GM08714 (cell line): ENCODE measurements at regions not wholly inside any gene's neighbourhood (a gene's known extent, or its start where the extent isn't known, plus 50 kb on each side); places are given as distances from the start of the nearest gene placed in this dataset.

Experiments used
- H3K4me3 ChIP-seq: fragments of 200-500 bp; sonication (Bioruptor generic); 2 replicates; pipeline ENCODE4 v1.5.1; 2014; ENCODE audit warnings: mild to moderate bottlenecking, low read length, inconsistent platforms
- ZNF274 ChIP-seq: IDR thresholded peaks from 2 replicates; pipeline ENCODE4 v1.6.1; 2012; ENCODE audit warnings: mild to moderate bottlenecking, low read depth, low read length

DNA sequence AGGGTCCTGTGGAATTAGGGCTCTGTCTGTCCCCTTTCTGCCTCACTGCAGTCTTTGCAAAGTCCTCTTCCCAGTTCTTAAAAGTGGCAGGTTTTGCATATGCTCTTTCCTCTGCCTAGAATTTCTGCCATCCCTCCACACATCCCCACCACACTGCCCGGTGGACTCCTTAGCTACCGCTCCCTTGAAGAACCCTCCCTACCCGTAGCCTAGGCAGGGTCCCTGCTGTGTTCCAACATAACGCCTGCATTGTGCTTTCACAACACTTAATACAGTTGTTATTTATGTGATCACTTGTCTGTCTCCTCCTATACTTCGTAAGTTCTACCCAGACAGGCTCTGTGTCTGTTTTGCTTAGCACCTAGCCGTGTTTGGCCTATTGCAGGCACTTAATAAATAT is 142.5 kb upstream of the DMRT1 start:
- H3K4me3 ChIP-seq: no peak overlapping the region
- TF ChIP-seq ZNF274: no peak

DNA sequence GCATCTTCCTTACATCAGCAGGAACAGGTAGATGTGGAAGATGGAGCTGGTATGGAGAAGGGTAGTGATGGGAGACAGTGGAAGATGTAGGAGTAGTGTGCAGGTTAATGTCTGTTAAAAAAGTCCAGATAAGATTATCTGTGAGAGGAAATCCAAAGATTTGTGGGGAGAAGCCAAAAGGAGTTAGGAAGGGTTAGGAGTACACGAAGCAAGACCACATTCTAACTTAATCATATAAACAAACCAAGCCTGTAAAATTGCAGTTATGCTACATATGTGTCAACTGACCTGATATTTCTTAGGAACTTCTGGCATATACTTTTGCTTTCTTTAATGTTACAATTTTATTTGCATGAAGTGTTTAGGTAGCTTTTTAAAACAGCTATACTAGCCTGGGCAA is 142.1 kb upstream of the DMRT1 start:
- H3K4me3 ChIP-seq: no peak overlapping the region
- no peak for TF ChIP-seq ZNF274

DNA sequence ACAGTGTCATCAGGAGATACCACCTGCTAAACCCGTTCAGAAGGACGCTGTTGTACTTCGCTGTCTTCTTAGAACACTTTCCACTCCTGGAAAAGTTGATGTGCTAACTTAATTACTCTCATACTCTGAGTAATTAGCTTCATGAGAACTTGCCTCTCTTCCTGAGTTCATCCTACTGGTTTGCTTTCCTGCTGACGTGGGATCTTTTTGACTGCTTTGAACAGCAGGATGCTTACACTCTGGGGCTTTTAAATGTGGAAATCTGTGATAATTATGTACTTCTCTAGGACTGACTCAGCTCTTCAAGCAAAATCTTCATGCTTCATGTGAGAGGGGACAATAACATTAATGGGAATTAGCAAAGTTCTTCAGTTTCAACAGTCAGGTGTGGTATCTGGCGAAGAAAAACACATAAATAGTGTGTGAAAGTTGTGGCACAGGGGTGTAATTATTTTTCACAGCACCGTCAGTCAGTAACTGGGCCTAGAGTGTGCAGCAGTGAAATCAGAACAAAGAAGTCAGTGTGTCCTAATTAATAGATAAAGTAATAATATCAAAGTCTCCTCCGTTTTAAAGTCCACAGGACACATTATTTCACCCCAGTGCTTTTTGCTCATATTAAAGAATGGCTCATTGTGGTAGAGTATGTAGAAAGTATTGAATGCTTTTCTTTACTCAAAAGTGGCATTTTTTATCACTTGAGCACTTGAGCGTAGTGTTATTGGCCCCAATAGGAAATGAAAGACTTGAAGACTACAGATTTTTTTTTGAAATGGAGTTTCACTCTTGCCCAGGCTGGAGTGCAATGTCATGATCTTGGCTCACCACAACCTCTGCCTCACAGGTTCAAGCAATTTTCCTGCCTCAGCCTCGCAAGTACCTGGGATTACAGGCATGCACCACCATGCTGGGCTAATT is 140.9 kb upstream of the DMRT1 start:
- TF ChIP-seq ZNF274: no peak
- H3K4me3 ChIP-seq: no peak overlapping the region

DNA sequence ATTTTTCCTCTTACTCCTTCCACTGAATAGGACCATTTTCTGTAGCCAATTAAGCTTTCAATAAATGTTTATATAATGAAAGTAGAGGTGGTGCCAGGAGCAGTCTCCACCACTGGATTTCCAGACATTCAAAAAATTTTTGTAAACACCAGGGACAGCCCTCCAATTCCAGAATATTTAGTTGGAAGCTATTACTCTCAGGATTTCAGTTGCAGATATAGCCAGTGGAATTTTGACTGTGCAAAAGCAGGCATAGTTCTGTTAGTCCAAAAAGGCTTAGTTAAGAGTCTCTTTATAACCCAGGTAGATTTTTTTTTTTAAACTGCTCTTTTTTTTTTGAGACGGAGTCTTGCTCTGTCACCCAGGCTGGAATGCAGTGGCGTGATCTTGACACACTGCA is 138.1 kb upstream of the DMRT1 start:
- no peak overlapping the region for H3K4me3 ChIP-seq
- TF ChIP-seq ZNF274: no peak

DNA sequence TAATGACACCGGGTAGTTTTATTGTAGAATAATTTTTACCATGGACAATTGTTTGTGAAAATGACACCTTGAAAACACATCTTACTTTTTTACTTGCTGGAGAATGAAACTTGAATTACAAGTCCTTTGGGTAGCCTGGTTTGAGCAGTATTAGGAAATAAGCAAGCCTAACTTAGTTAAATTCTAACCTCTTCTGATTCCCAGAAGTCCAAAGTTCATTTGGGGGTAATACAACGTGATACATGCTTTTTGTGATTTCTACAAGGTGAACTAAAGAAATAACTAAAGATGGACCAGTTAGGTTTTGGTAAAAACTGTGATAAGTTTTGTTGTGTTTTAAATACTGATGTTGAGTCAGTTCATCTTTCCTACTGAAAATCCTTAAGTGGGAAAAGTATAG is 135.4 kb upstream of the DMRT1 start:
- no peak for TF ChIP-seq ZNF274
- H3K4me3 ChIP-seq: no peak overlapping the region

DNA sequence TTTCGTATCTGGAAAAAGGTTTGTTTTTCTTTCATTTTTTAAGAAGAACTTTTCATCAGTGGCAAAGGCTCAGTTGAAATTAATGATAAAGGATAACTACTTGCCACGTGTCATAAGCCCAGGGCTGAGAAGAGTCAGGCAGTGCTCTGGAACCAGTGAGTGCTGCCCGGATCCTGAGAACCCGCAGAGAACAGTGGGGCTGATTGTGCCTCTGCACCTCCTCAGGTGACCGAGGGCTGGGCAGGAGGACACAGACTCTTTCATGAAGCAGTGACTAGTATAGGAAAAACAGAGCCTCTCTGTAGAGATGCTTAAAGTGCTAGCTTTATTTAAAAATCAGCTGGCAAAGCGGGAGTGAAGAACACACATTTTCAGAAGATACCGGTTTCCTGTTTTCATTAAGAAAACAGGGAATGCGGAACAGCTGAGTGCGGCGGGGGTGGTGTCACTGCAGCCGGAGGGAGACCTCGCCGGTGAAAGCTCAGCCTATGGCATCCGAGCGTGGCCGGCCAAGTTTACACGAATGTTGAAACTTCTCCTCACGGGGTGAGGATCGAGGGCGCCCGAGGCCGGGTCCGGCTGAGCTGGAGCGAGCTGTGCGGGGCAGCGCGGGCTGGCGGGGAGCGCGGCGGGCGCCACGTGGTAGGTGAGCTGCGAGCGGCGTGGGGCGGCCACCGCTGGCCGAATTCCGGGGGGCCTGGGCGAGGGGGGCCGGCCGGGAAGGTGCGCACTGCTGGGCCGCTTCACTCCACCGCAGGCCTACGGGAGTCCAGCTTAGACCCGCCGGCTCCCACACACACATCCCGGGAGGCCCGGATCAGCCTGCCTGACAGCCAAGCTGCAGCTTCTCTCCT is 134.7 kb upstream of the DMRT1 start:
- no peak for TF ChIP-seq ZNF274
- H3K4me3 ChIP-seq: peak overlapping the region; percentile 41; the same call in 1 of the 2 replicates

DNA sequence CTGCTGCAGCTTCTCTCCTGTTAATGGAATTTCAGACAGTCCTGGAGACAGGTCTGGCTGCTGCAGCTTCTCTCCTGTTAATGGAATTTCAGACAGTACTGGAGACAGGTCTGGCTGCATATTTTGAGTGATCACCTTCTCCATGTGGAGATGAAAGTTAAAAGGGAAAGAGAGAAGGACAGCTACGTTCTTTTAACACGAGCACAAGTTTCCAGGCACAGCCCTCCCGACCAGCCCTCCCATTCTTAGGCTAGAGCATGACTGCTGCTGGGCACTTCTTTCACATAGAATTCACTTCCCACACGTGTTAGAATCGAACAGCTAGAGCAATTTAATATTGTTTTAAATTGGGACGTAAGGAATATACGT is 133.3 kb upstream of the DMRT1 start:
- no peak for TF ChIP-seq ZNF274
- no peak overlapping the region for H3K4me3 ChIP-seq

DNA sequence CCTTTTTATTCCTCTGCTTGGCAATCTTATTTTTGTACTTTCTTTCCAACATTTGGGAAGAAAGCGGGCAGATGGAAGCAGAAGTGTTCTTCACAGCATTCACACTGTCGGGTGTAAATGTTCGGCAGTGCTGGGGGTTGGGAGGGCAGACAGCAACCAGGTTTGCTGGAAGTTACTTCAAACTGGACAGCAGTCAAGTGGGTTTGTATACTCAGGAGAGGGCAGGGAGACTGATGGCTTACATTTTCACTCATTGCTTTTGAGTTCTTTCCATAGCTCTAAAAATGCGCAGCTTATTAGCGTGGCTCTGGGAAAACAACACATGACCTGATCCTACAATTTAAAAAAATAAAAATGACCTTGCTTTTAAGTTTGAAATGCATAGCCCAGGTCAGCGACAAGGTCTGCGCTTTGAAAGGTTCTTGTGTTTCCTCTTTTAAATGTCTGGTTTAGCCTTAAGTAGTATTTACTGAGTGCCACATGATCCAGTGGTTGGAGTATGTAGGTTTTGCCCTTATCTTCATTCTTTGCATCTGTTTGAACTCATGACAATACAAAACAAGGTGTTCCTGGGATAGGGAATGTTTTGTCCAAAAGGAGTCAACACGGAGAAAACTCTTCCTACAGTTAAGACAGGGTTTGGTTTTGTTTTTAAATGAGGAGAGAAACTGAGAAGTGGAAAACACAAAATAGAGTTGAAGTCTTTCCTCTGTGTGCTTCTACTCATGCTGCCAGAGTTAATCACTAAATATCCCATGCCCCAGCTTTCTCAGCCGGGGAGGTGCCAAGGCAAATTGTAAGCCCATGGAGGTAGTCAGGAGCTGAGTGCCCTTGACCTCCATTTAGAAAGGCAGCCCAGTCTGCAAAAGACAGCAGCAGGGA is 132.7 kb upstream of the DMRT1 start:
- H3K4me3 ChIP-seq: no peak overlapping the region
- TF ChIP-seq ZNF274: no peak

DNA sequence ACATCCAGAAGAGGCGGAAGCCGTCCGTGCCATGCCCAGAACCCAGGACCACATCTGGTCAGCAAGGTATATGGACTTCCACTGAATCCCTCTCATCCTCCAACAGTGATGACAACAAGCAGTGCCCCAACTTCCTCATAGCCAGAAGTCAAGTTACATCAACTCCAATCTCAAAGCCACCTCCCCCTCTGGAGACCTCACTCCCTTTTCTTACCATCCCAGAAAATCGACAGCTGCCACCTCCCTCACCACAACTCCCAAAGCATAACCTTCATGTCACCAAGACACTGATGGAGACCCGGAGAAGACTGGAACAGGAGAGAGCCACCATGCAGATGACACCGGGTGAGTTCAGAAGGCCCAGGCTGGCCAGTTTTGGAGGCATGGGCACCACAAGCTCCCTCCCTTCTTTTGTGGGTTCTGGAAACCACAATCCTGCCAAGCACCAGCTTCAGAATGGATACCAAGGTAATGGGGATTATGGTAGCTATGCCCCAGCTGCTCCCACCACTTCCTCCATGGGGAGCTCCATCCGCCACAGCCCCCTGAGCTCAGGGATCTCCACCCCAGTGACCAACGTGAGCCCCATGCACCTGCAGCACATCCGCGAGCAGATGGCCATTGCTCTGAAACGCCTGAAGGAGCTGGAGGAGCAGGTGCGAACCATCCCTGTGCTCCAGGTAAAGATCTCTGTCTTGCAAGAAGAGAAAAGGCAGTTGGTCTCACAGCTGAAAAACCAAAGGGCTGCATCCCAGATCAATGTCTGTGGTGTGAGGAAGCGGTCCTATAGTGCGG is 130.3 kb upstream of the DMRT1 start:
- no peak overlapping the region for H3K4me3 ChIP-seq
- TF ChIP-seq ZNF274: no peak

DNA sequence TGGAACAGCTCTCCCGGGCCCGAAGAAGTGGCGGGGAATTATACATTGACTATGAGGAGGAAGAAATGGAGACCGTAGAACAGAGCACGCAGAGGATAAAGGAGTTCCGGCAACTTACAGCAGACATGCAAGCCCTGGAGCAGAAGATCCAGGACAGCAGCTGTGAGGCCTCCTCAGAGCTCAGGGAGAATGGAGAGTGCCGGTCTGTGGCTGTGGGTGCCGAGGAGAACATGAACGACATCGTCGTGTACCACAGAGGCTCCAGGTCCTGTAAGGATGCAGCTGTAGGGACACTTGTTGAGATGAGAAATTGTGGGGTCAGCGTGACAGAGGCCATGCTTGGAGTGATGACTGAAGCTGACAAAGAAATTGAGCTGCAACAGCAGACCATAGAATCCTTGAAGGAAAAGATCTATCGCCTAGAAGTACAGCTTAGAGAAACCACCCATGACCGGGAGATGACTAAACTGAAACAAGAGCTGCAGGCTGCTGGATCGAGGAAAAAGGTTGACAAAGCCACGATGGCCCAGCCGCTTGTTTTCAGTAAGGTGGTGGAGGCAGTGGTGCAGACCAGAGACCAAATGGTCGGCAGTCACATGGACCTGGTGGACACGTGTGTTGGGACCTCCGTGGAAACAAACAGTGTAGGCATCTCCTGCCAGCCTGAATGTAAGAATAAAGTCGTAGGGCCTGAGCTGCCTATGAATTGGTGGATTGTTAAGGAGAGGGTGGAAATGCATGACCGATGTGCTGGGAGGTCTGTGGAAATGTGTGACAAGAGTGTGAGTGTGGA is 129.5 kb upstream of the DMRT1 start:
- no peak for TF ChIP-seq ZNF274
- no peak overlapping the region for H3K4me3 ChIP-seq

DNA sequence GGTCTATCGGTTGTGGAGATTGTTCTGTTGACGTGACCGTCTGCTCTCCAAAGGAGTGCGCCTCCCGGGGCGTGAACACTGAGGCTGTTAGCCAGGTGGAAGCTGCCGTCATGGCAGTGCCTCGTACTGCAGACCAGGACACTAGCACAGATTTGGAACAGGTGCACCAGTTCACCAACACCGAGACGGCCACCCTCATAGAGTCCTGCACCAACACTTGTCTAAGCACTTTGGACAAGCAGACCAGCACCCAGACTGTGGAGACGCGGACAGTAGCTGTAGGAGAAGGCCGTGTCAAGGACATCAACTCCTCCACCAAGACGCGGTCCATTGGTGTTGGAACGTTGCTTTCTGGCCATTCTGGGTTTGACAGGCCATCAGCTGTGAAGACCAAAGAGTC is 128.9 kb upstream of the DMRT1 start:
- H3K4me3 ChIP-seq: no peak overlapping the region
- no peak for TF ChIP-seq ZNF274

DNA sequence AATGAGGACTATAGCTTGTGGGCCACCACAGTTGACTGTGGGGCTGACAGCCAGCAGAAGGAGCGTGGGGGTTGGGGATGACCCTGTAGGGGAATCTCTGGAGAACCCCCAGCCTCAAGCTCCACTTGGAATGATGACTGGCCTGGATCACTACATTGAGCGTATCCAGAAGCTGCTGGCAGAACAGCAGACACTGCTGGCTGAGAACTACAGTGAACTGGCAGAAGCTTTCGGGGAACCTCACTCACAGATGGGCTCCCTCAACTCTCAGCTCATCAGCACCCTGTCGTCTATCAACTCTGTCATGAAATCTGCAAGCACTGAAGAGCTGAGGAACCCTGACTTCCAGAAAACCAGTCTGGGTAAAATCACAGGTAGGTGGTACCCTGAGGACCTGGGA is 128.4 kb upstream of the DMRT1 start:
- no peak for TF ChIP-seq ZNF274
- H3K4me3 ChIP-seq: no peak overlapping the region

DNA sequence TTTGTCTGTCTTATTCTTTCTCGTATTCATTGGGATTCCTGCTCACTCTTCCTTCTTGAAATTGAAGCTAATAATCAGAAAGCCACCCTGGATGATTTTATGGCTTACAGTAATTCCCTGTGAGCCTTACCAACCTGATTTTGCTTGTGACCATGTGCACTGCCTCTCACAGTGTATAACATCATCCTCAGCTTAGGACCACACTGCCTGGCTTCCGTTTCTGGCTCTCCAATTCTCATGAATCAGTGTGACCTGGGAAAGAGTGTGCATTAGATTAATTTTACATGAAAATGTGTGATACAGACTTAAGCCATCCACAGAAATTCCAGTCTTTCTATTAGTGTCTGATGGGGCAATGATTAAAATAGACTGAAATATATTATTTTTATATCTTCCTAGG is 126.8 kb upstream of the DMRT1 start:
- H3K4me3 ChIP-seq: no peak overlapping the region
- no peak for TF ChIP-seq ZNF274
